ENCODE measurements at regions not wholly inside any gene's neighbourhood (a gene's known extent, or its start where the extent isn't known, plus 50 kb on each side); places are given as distances from the start of the nearest gene placed in this dataset.
"Not testable (repeated sequence)": the region's sequence is repeated elsewhere in the genome, so short reads cannot be mapped to it uniquely, and the experiment has no call there.

GRCh38 chr10:59975918-59976317 lies 69.6 kb upstream of the CCDC6 start:
- H3K4me1 ChIP-seq; H3K4me3 ChIP-seq; H3K36me3 ChIP-seq; intact Hi-C loops (cut with DNase I); H3K27me3 ChIP-seq; H3K27ac ChIP-seq; DNase-seq: not testable (repeated sequence)
- H3K9me3 ChIP-seq = peaks cover 0 to 20% (median 18%) of the 10 kb centered on the region in 3 donors
- WGBS, 2 donors = 100% methylated on average over 1 of the region's 1 CpG

GRCh38 chr10:59971915-59972314 lies 65.6 kb upstream of the CCDC6 start:
- peaks cover 0 to 16% (median 0%) of the 10 kb centered on the region in 3 donors for H3K4me1 ChIP-seq
- H3K36me3 ChIP-seq = no peaks in the 10 kb centered on the region
- TF ChIP-seq CTCF (IDR thresholded peaks at IDR 0.05) (no peak), POLR2A (IDR thresholded peaks at IDR 0.05) (no peak)
- 7 to 38% methylated on average over 1 of the region's 1 CpG for WGBS, 2 donors
- H3K9me3 ChIP-seq = peaks cover 0 to 4% (median 3%) of the 10 kb centered on the region in 3 donors
- no peaks in the 10 kb centered on the region for H3K27me3 ChIP-seq
- DNase-seq = no peak
- H3K4me3 ChIP-seq = no peak overlapping the region
- no peak overlapping the region for H3K27ac ChIP-seq
- intact Hi-C loops (cut with DNase I) = no loop called here

GRCh38 chr10:59970396-59971368 lies 64.3 kb upstream of the CCDC6 start:
- no peak for DNase-seq
- no peaks in the 10 kb centered on the region for H3K27me3 ChIP-seq
- no peak overlapping the region for H3K27ac ChIP-seq
- no peaks in the 10 kb centered on the region for H3K36me3 ChIP-seq
- H3K4me1 ChIP-seq = peaks cover 7 to 28% (median 7%) of the 10 kb centered on the region in 3 donors
- no peaks in the 10 kb centered on the region for H3K9me3 ChIP-seq
- intact Hi-C loops (cut with DNase I) = no loop called here
- H3K4me3 ChIP-seq = no peak overlapping the region
- TF ChIP-seq CTCF (IDR thresholded peaks at IDR 0.05) (no peak), POLR2A (IDR thresholded peaks at IDR 0.05) (no peak)
- WGBS, 2 donors = 76 to 83% methylated on average over 5 of the region's 5 CpGs

- Histone ChIP-seq H3K4me1 (peaks cover 12 to 44% (median 13%) of the 10 kb centered on the region in 3 donors), H3K4me3 (no peak overlapping the region), H3K36me3 (no peaks in the 10 kb centered on the region), H3K27ac (no peak overlapping the region), H3K9me3 (no peaks in the 10 kb centered on the region), H3K27me3 (no peaks in the 10 kb centered on the region)
- WGBS, 2 donors = 48 to 60% methylated on average over 1 to 2 of the region's 2 CpGs
- intact Hi-C loops (cut with DNase I) = no loop called here
- no peak for DNase-seq
- TF ChIP-seq POLR2A (IDR thresholded peaks at IDR 0.05) (no peak), CTCF (IDR thresholded peaks at IDR 0.05) (no peak)
Measured at GRCh38 chr10:59968705-59969104, 62.3 kb upstream of the CCDC6 start.

DNA sequence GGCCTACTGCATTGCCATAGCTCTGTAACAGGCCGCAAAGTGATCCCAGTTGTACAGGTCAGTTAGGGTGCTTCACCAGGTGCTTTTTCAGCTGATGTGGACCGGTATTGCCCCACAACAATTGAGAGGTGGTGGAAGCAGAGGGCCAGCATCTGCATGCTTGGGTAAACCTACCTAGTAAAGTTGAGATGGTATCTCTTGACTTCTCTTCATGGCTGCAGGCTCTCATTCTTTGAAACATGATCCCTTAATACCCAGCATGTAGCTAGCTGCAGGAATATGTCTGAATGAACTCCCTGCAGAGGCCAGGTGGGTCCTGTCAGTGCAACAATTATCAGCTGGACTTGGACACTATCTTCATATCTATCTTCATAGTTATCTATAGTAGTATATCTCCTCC lies 60.7 kb upstream of the CCDC6 start:
- Histone ChIP-seq H3K4me1 (peaks cover 12 to 60% (median 13%) of the 10 kb centered on the region in 3 donors), H3K36me3 (no peaks in the 10 kb centered on the region), H3K4me3 (no peak overlapping the region), H3K27me3 (no peaks in the 10 kb centered on the region), H3K27ac (no peak overlapping the region), H3K9me3 (no peaks in the 10 kb centered on the region)
- TF ChIP-seq POLR2A (IDR thresholded peaks at IDR 0.05) (no peak), CTCF (IDR thresholded peaks at IDR 0.05) (no peak)
- 20 to 57% methylated on average over 1 to 2 of the region's 2 CpGs for WGBS, 2 donors
- intact Hi-C loops (cut with DNase I) = no loop called here
- no peak for DNase-seq

Data from esophagus squamous epithelium (tissue), 5 donors.